ENCODE measurements at regions not wholly inside any gene's neighbourhood (a gene's known extent, or its start where the extent isn't known, plus 50 kb on each side); places are given as distances from the start of the nearest gene placed in this dataset.

GRCh38 chr2:100202567-100202966 is 60.2 kb upstream of the AFF3 start:
- Mint-ChIP-seq H3K27ac (no peak overlapping the region), H3K9me3 (no peaks in the 10 kb centered on the region), H3K36me3 (ENCODE audit: low read depth) (no peaks in the 10 kb centered on the region), H3K27me3 (peaks cover 2% of the 10 kb centered on the region), H3K4me1 (peaks cover 10% of the 10 kb centered on the region), H3K4me3 (no peak overlapping the region)
- ChIA-PET POLR2A (no interaction called here), CTCF (no interaction called here)
- no peak for DNase-seq

GRCh38 chr2:100200985-100201384 is 58.6 kb upstream of the AFF3 start:
- no peaks in the 10 kb centered on the region for H3K9me3 Mint-ChIP-seq
- H3K27ac Mint-ChIP-seq = no peak overlapping the region
- CTCF ChIA-PET = no interaction called here
- POLR2A ChIA-PET = no interaction called here
- no peak overlapping the region for H3K4me3 Mint-ChIP-seq
- DNase-seq = no peak
- H3K4me1 Mint-ChIP-seq = peaks cover 10% of the 10 kb centered on the region
- H3K36me3 Mint-ChIP-seq (ENCODE audit: low read depth) = no peaks in the 10 kb centered on the region
- H3K27me3 Mint-ChIP-seq = peaks cover 2% of the 10 kb centered on the region

- Mint-ChIP-seq H3K36me3 (ENCODE audit: low read depth) (no peaks in the 10 kb centered on the region), H3K27ac (no peak overlapping the region), H3K27me3 (no peaks in the 10 kb centered on the region), H3K9me3 (no peaks in the 10 kb centered on the region), H3K4me1 (no peaks in the 10 kb centered on the region), H3K4me3 (no peak overlapping the region)
- ChIA-PET POLR2A (no interaction called here), CTCF (no interaction called here)
- DNase-seq = no peak
Measured at GRCh38 chr2:100199421-100199820, 57.0 kb upstream of the AFF3 start.

GRCh38 chr2:100198461-100199230 is 56.3 kb upstream of the AFF3 start:
- H3K9me3 Mint-ChIP-seq = no peaks in the 10 kb centered on the region
- DNase-seq = no peak
- no peak overlapping the region for H3K27ac Mint-ChIP-seq
- ChIA-PET CTCF (no interaction called here), POLR2A (no interaction called here)
- H3K36me3 Mint-ChIP-seq (ENCODE audit: low read depth) = no peaks in the 10 kb centered on the region
- no peaks in the 10 kb centered on the region for H3K4me1 Mint-ChIP-seq
- H3K4me3 Mint-ChIP-seq = no peak overlapping the region
- no peaks in the 10 kb centered on the region for H3K27me3 Mint-ChIP-seq

GRCh38 chr2:100197631-100198153 is 55.3 kb upstream of the AFF3 start:
- Mint-ChIP-seq H3K27me3 (no peaks in the 10 kb centered on the region), H3K27ac (no peak overlapping the region), H3K4me1 (no peaks in the 10 kb centered on the region), H3K4me3 (no peak overlapping the region), H3K36me3 (ENCODE audit: low read depth) (no peaks in the 10 kb centered on the region), H3K9me3 (no peaks in the 10 kb centered on the region)
- ChIA-PET CTCF (no interaction called here), POLR2A (no interaction called here)
- DNase-seq = no peak

GRCh38 chr2:100196786-100197494 is 54.5 kb upstream of the AFF3 start:
- H3K4me1 Mint-ChIP-seq = no peaks in the 10 kb centered on the region
- no peak overlapping the region for H3K27ac Mint-ChIP-seq
- no peak for DNase-seq
- H3K4me3 Mint-ChIP-seq = no peak overlapping the region
- H3K36me3 Mint-ChIP-seq (ENCODE audit: low read depth) = no peaks in the 10 kb centered on the region
- H3K9me3 Mint-ChIP-seq = no peaks in the 10 kb centered on the region
- peaks cover under 1% of the 10 kb centered on the region for H3K27me3 Mint-ChIP-seq
- CTCF ChIA-PET = no interaction called here
- POLR2A ChIA-PET = no interaction called here

GRCh38 chr2:100195942-100196341 is 53.6 kb upstream of the AFF3 start:
- Mint-ChIP-seq H3K4me1 (no peaks in the 10 kb centered on the region), H3K9me3 (no peaks in the 10 kb centered on the region), H3K4me3 (no peak overlapping the region), H3K27ac (no peak overlapping the region), H3K36me3 (ENCODE audit: low read depth) (no peaks in the 10 kb centered on the region), H3K27me3 (peaks cover 2% of the 10 kb centered on the region)
- ChIA-PET POLR2A (no interaction called here), CTCF (interaction anchor here (0.5 kb wide), 1 partner anchor 9 kb away, joined by 3 read pairs; no protein-coding TSS in a partner anchor)
- DNase-seq = no peak

GRCh38 chr2:100194951-100195350 is 52.6 kb upstream of the AFF3 start:
- Mint-ChIP-seq H3K4me3 (no peak overlapping the region), H3K4me1 (no peaks in the 10 kb centered on the region), H3K27me3 (peaks cover 4% of the 10 kb centered on the region), H3K9me3 (no peaks in the 10 kb centered on the region), H3K36me3 (ENCODE audit: low read depth) (no peaks in the 10 kb centered on the region), H3K27ac (no peak overlapping the region)
- DNase-seq = no peak
- ChIA-PET CTCF (no interaction called here), POLR2A (no interaction called here)

- H3K9me3 Mint-ChIP-seq = no peaks in the 10 kb centered on the region
- H3K27me3 Mint-ChIP-seq = peaks cover 4% of the 10 kb centered on the region
- no peaks in the 10 kb centered on the region for H3K4me1 Mint-ChIP-seq
- no peak overlapping the region for H3K4me3 Mint-ChIP-seq
- H3K36me3 Mint-ChIP-seq (ENCODE audit: low read depth) = no peaks in the 10 kb centered on the region
- DNase-seq = no peak
- CTCF ChIA-PET = no interaction called here
- H3K27ac Mint-ChIP-seq = no peak overlapping the region
- POLR2A ChIA-PET = no interaction called here
Measured at GRCh38 chr2:100193291-100193710, 50.9 kb upstream of the AFF3 start.

- Mint-ChIP-seq H3K4me1 (no peaks in the 10 kb centered on the region), H3K36me3 (ENCODE audit: low read depth) (no peaks in the 10 kb centered on the region), H3K9me3 (no peaks in the 10 kb centered on the region), H3K4me3 (no peak overlapping the region), H3K27me3 (peaks cover 4% of the 10 kb centered on the region), H3K27ac (no peak overlapping the region)
- ChIA-PET POLR2A (no interaction called here), CTCF (no interaction called here)
- no peak for DNase-seq
Measured at GRCh38 chr2:100192825-100193224, 50.4 kb upstream of the AFF3 start.

- H3K36me3 Mint-ChIP-seq (ENCODE audit: low read depth) = no peaks in the 10 kb centered on the region
- H3K27ac Mint-ChIP-seq = no peak overlapping the region
- POLR2A ChIA-PET = no interaction called here
- CTCF ChIA-PET = no interaction called here
- no peak for DNase-seq
- H3K4me1 Mint-ChIP-seq = no peaks in the 10 kb centered on the region
- H3K9me3 Mint-ChIP-seq = no peaks in the 10 kb centered on the region
- no peak overlapping the region for H3K4me3 Mint-ChIP-seq
- H3K27me3 Mint-ChIP-seq = peaks cover 4% of the 10 kb centered on the region
Measured at GRCh38 chr2:100192300-100192699, 49.9 kb upstream of the AFF3 start.
